SK-N-SH (cell line): ENCODE measurements at regions not wholly inside any gene's neighbourhood (a gene's known extent, or its start where the extent isn't known, plus 50 kb on each side); places are given as distances from the start of the nearest gene placed in this dataset.

ENCODE experiments used
- CTCF ChIA-PET: fragments of 300-600, 350-600 bp; formaldehyde crosslinking; extraction: SDS; loops from one replicate; lab custom pipeline; 2021; lab: Yijun Ruan, JAX
- POLR2A ChIA-PET: fragments of 350-600 bp; sonication (Branson Sonifier 250); formaldehyde crosslinking; extraction: SDS; loops from one replicate; lab custom pipeline; 2020; ENCODE audit warnings: antibody characterized with exemption, inconsistent platforms; lab: Yijun Ruan, JAX
- DNase-seq: peaks from one replicate; pipeline ENCODE4 v3.0.0; 2012
- H2AFZ ChIP-seq: fragments of 200-600 bp; sonication (generic); 2 replicates; pipeline ENCODE4 v1.8.1; 2016; ENCODE audit warnings: antibody characterized with exemption, mild to moderate bottlenecking, low read depth
- H3F3A ChIP-seq: fragments of 200-600 bp; sonication (generic); replicated peaks from 2 replicates; pipeline ENCODE3; 2016; ENCODE audit warnings: antibody characterized with exemption, mild to moderate bottlenecking; ENCODE audit not compliant: insufficient read depth
- H3K27ac ChIP-seq, 2 experiments: fragments of 200-500 bp in 1 of 2; fragments of 200-600 bp in 1 of 2; sonication (Bioruptor generic) in 1 of 2; sonication (generic), shearing (Covaris generic) in 1 of 2; 2 replicates each; pipeline versions ENCODE4 v1.5.1 to v1.6.1; 2014 to 2016; ENCODE audit warnings: low read depth in 2 of 2, inconsistent platforms in 1 of 2, low read length in 1 of 2, mild to moderate bottlenecking in 1 of 2, mixed read lengths in 1 of 2
- H3K27me3 ChIP-seq: fragments of 200-600 bp; sonication (generic), shearing (Covaris generic); 2 replicates; pipeline ENCODE4 v1.6.1; 2016; ENCODE audit warnings: mixed run types; ENCODE audit not compliant: insufficient read depth
- H3K36me3 ChIP-seq, 2 experiments: fragments of 200-500 bp in 1 of 2; fragments of 200-600 bp in 1 of 2; sonication (Bioruptor generic) in 1 of 2; sonication (generic) in 1 of 2; replicated peaks in 1 of 2; 2 replicates each; pipeline versions ENCODE3 to v1.5.1; 2014 to 2016; ENCODE audit warnings: low read length in 1 of 2, mild to moderate bottlenecking in 1 of 2; ENCODE audit not compliant: insufficient read depth in 2 of 2, control insufficient read depth in 1 of 2
- H3K4me1 ChIP-seq, 2 experiments: fragments of 200-500 bp in 1 of 2; fragments of 200-600 bp in 1 of 2; sonication (Bioruptor generic) in 1 of 2; sonication (generic), shearing (Covaris generic) in 1 of 2; 2 replicates each; pipeline versions ENCODE4 v1.5.1 to v1.6.1; 2014 to 2016; ENCODE audit warnings: low read depth in 1 of 2, low read length in 1 of 2, mixed run types in 1 of 2; ENCODE audit not compliant: insufficient read depth in 2 of 2, control insufficient read depth in 1 of 2
- H3K4me2 ChIP-seq: fragments of 200-600 bp; sonication (generic), shearing (Covaris generic); 2 replicates; pipeline ENCODE4 v1.6.1; 2017; ENCODE audit warnings: mixed run types
- H3K4me3 ChIP-seq, 2 experiments: fragments of 200-500 bp in 1 of 2; fragments of 200-600 bp in 1 of 2; sonication (Bioruptor generic) in 1 of 2; sonication (generic), shearing (Covaris generic) in 1 of 2; 2 replicates each; pipeline versions ENCODE4 v1.5.1 to v1.8.1; 2014 to 2016; ENCODE audit warnings: low read depth in 2 of 2, inconsistent platforms in 1 of 2, low read length in 1 of 2, mild to moderate bottlenecking in 1 of 2, mixed read lengths in 1 of 2, moderate library complexity in 1 of 2
- H3K79me2 ChIP-seq: fragments of 200-600 bp; sonication (generic); 2 replicates; pipeline ENCODE4 v1.8.1; 2017; ENCODE audit warnings: mild to moderate bottlenecking; ENCODE audit not compliant: insufficient read depth
- H3K9ac ChIP-seq: fragments of 200-600 bp; sonication (generic); 2 replicates; pipeline ENCODE4 v1.6.1; 2017; ENCODE audit warnings: mixed run types
- H3K9me2 ChIP-seq: fragments of 200-600 bp; sonication (generic); 2 replicates; pipeline ENCODE4 v1.6.1; 2017; ENCODE audit warnings: mixed run types
- H3K9me3 ChIP-seq: fragments of 200-600 bp; sonication (generic); 2 replicates; pipeline ENCODE4 v1.6.1; 2017; ENCODE audit warnings: mixed run types, mild to moderate bottlenecking, moderate library complexity
- H4K20me1 ChIP-seq: fragments of 200-600 bp; sonication (generic); 2 replicates; pipeline ENCODE4 v1.6.1; 2017; ENCODE audit warnings: mild to moderate bottlenecking, mixed run types; ENCODE audit not compliant: insufficient read depth
- ELF1 ChIP-seq: IDR thresholded peaks from 2 replicates; pipeline ENCODE4 v1.4.0; 2012
- FOXJ3 ChIP-seq: sonication (generic); formaldehyde crosslinking; IDR thresholded peaks from 2 replicates; pipeline ENCODE4 v1.5.1; 2020; ENCODE audit warnings: mild to moderate bottlenecking, missing genetic modification reagents
- GABPA ChIP-seq: IDR thresholded peaks from 2 replicates; pipeline ENCODE4 v1.4.0; 2012; ENCODE audit warnings: low read depth, mild to moderate bottlenecking
- JUND ChIP-seq: IDR thresholded peaks from 2 replicates; pipeline ENCODE4 v1.4.0; 2012
- MEF2A ChIP-seq: IDR thresholded peaks from 2 replicates; pipeline ENCODE4 v1.4.0; 2012; ENCODE audit warnings: low read depth, borderline replicate concordance
- PBX3 ChIP-seq: IDR thresholded peaks from 2 replicates; pipeline ENCODE4; 2012
- TAF1 ChIP-seq: IDR thresholded peaks from 2 replicates; pipeline ENCODE4 v1.6.1; 2012; ENCODE audit warnings: low read depth, mild to moderate bottlenecking, low read length, moderate library complexity, borderline replicate concordance
- USF1 ChIP-seq: IDR thresholded peaks from 2 replicates; pipeline ENCODE4 v1.4.0; 2012; ENCODE audit warnings: low read depth, borderline replicate concordance
- WGBS: methylation state at CpG from one replicate; pipeline ENCODE4 v1.1.6; 2017; ENCODE audit warnings: low lambda C conversion rate; 5-methylcytosine and 5-hydroxymethylcytosine counted together
- TF ChIP-seq, protein P1 (sequence below): IDR thresholded peaks from 2 replicates; pipeline ENCODE4 v1.4.0; 2012; ENCODE audit warnings: low read depth
- TF ChIP-seq, protein P2 (sequence below): fragments of 150-350 bp; IDR thresholded peaks from 2 replicates; pipeline ENCODE4 v1.6.1; 2017; ENCODE audit warnings: antibody characterized with exemption, low read length, low read depth, borderline replicate concordance
- TF ChIP-seq, protein P3 (sequence below): IDR thresholded peaks from 2 replicates; pipeline ENCODE4 v1.4.0; 2012; ENCODE audit warnings: low read depth, borderline replicate concordance

- TF ChIP-seq MEF2A (no peak), TAF1 (no peak), PBX3 (no peak), FOXJ3 (CRISPR knock-in tag) (no peak), JUND (no peak), GABPA (no peak), ELF1 (no peak), USF1 (no peak)
- TF ChIP-seq, protein P1, sequence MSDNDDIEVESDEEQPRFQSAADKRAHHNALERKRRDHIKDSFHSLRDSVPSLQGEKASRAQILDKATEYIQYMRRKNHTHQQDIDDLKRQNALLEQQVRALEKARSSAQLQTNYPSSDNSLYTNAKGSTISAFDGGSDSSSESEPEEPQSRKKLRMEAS = no peak
Measured at GRCh38 chr3:18740631-18741583, 315.8 kb upstream of the SATB1 start (continued).

DNA sequence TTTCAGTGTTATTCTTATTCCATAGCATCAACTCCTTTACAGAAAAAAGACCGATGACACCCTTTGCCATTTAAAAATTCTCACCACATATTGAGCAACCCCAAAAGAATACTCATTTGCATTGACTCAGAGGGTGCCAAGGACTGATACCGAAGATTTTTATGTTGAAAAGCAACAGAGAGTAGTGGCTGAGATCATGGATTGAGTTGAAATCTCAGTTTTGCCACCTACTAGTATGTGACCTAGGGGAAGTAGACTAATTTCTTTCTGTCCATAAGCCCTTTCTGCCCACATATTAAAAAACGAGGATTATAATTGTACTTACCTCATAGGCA lies 313.9 kb upstream of the SATB1 start:
- no peak for DNase-seq
- H3K36me3 ChIP-seq = no peaks in the 10 kb centered on the region
- H3K9me3 ChIP-seq = no peaks in the 10 kb centered on the region
- no peak overlapping the region for H2AFZ ChIP-seq
- H3K27ac ChIP-seq = no peak overlapping the region
- no peak overlapping the region for H3K9ac ChIP-seq
- H3K4me1 ChIP-seq = peaks cover 0 to 7% of the 10 kb centered on the region in 2 experiments; a peak in 2 of 4 replicates
- no peaks in the 10 kb centered on the region for H3F3A ChIP-seq
- H3K27me3 ChIP-seq = no peaks in the 10 kb centered on the region
- CTCF ChIA-PET = interaction anchor here (1.4 to 2.1 kb wide), 2 partner anchors 14 to 19 kb away, joined by 3 to 8 read pairs; no protein-coding TSS in a partner anchor
- TF ChIP-seq, protein P1 = no peak
- TF ChIP-seq, protein P2, sequence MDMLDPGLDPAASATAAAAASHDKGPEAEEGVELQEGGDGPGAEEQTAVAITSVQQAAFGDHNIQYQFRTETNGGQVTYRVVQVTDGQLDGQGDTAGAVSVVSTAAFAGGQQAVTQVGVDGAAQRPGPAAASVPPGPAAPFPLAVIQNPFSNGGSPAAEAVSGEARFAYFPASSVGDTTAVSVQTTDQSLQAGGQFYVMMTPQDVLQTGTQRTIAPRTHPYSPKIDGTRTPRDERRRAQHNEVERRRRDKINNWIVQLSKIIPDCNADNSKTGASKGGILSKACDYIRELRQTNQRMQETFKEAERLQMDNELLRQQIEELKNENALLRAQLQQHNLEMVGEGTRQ = no peak
- TF ChIP-seq, protein P3, sequence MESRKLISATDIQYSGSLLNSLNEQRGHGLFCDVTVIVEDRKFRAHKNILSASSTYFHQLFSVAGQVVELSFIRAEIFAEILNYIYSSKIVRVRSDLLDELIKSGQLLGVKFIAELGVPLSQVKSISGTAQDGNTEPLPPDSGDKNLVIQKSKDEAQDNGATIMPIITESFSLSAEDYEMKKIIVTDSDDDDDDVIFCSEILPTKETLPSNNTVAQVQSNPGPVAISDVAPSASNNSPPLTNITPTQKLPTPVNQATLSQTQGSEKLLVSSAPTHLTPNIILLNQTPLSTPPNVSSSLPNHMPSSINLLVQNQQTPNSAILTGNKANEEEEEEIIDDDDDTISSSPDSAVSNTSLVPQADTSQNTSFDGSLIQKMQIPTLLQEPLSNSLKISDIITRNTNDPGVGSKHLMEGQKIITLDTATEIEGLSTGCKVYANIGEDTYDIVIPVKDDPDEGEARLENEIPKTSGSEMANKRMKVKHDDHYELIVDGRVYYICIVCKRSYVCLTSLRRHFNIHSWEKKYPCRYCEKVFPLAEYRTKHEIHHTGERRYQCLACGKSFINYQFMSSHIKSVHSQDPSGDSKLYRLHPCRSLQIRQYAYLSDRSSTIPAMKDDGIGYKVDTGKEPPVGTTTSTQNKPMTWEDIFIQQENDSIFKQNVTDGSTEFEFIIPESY = no peak
- TF ChIP-seq, all 33 proteins: peak for 0
- POLR2A ChIA-PET = no interaction called here
- Histone ChIP-seq H3K9me2 (no peaks in the 10 kb centered on the region), H4K20me1 (no peaks in the 10 kb centered on the region), H3K79me2 (no peaks in the 10 kb centered on the region), H3K4me3 (no peak overlapping the region), H3K4me2 (no peak overlapping the region)
- 51% methylated on average over 3 of the region's 3 CpGs for WGBS
